SK-N-MC (cell line): ENCODE measurements at regions not wholly inside any gene's neighbourhood (a gene's known extent, or its start where the extent isn't known, plus 50 kb on each side); places are given as distances from the start of the nearest gene placed in this dataset.

Experiments
- DNase-seq: peaks from one replicate; pipeline ENCODE4 v3.0.0-alpha.2; 2011; ENCODE audit warnings: low read depth, low spot score
- H3K27ac ChIP-seq: fragments of 200-600 bp; sonication (generic); 2 replicates; pipeline ENCODE4 v1.5.1; 2016; ENCODE audit warnings: mixed run types
- H3K36me3 ChIP-seq: fragments of 200-600 bp; sonication (generic); 2 replicates; pipeline ENCODE4 v1.6.1; 2017; ENCODE audit warnings: antibody characterized with exemption, low read length, mixed read lengths; ENCODE audit not compliant: insufficient read depth
- H3K4me3 ChIP-seq: fragments of 200-600 bp; sonication (generic); 2 replicates; pipeline ENCODE4 v1.5.1; 2016
- H3K9ac ChIP-seq: fragments of 200-600 bp; sonication (generic); 2 replicates; pipeline ENCODE4 v1.8.0; 2017; ENCODE audit warnings: mixed run types, mixed read lengths; ENCODE audit not compliant: insufficient read length
- H3K9me3 ChIP-seq: fragments of 200-600 bp; sonication (generic); 2 replicates; pipeline ENCODE4 v1.6.1; 2017; ENCODE audit warnings: low read depth, mild to moderate bottlenecking, antibody characterized with exemption, low read length, moderate library complexity, mixed read lengths
- EZH2 ChIP-seq: fragments of 200-600 bp; sonication (generic); IDR thresholded peaks from one replicate; pipeline ENCODE4 v1.6.1; 2017; ENCODE audit warnings: antibody characterized with exemption
- FOXP2 ChIP-seq: optimal IDR thresholded peaks from 2 replicates; pipeline ENCODE3; 2011; ENCODE audit warnings: mild to moderate bottlenecking, moderate library complexity; ENCODE audit not compliant: insufficient read depth; ENCODE audit errors: extremely low read length, control extremely low read depth
- POLR2AphosphoS5 ChIP-seq: IDR thresholded peaks from 2 replicates; pipeline ENCODE4 v1.6.1; 2012; ENCODE audit warnings: mild to moderate bottlenecking, low read depth, low read length, borderline replicate concordance

DNA sequence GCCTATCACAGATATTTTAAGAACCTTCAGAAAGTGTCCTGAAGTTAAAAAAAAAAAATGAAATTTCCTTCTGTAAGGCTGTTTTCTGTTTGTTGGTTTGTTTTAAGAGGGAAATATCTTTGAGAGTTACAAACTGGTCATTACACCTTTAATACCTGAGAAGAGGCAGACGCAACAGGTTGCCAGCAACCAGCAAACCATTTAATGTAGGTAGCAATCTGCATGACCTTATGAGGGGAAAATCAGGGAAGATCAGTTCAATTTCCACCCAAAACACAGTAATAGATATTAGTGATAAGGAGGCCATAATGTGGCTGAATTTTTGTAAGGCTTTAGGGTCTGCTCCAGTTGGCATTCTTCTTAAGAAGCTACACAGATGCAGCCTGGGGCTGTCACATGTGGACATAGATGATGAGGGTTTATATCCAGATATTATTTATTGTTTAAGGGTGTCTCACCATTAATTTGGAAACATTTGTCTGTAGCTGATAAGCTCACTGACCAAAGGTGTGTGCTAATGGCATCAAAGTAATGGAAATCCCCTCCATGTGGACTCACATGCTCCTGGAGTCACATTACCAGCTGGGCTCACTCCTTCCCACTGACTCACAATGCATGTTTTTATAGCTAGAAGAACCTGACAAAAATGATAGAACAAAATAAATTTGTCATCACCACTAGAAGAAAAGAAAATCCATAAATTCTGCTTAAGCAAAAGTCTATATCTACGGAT is 83.5 kb upstream of the DTNA start:
- Histone ChIP-seq H3K9me3 (no peaks in the 10 kb centered on the region), H3K4me3 (no peak overlapping the region), H3K9ac (no peak overlapping the region), H3K27ac (no peak overlapping the region), H3K36me3 (no peaks in the 10 kb centered on the region)
- TF ChIP-seq EZH2 (no peak), POLR2AphosphoS5 (no peak), FOXP2 (no peak)
- no peak for DNase-seq

GRCh38 chr18:34627137-34627920 is 82.8 kb upstream of the DTNA start:
- H3K9me3 ChIP-seq: no peaks in the 10 kb centered on the region
- TF ChIP-seq POLR2AphosphoS5: no peak
- TF ChIP-seq FOXP2: no peak
- no peak for TF ChIP-seq EZH2

GRCh38 chr18:34631093-34631966 is 78.8 kb upstream of the DTNA start:
- TF ChIP-seq EZH2 (no peak), POLR2AphosphoS5 (no peak), FOXP2 (no peak)
- no peak overlapping the region for H3K4me3 ChIP-seq
- H3K9ac ChIP-seq: no peak overlapping the region
- no peak for DNase-seq
- no peaks in the 10 kb centered on the region for H3K9me3 ChIP-seq
- H3K27ac ChIP-seq: no peak overlapping the region
- H3K36me3 ChIP-seq: no peaks in the 10 kb centered on the region

More at GRCh38 chr18:34627137-34627920, 82.8 kb upstream of the DTNA start:
- no peak for DNase-seq
- Histone ChIP-seq H3K4me3 (no peak overlapping the region), H3K9ac (no peak overlapping the region), H3K36me3 (no peaks in the 10 kb centered on the region), H3K27ac (no peak overlapping the region)

- Histone ChIP-seq H3K9me3 (no peaks in the 10 kb centered on the region), H3K4me3 (no peak overlapping the region), H3K27ac (no peak overlapping the region), H3K9ac (no peak overlapping the region), H3K36me3 (no peaks in the 10 kb centered on the region)
- TF ChIP-seq POLR2AphosphoS5 (no peak), EZH2 (no peak), FOXP2 (no peak)
- DNase-seq: no peak
These were observed 77.8 kb upstream of the DTNA start for GRCh38 chr18:34632321-34632720.

DNA sequence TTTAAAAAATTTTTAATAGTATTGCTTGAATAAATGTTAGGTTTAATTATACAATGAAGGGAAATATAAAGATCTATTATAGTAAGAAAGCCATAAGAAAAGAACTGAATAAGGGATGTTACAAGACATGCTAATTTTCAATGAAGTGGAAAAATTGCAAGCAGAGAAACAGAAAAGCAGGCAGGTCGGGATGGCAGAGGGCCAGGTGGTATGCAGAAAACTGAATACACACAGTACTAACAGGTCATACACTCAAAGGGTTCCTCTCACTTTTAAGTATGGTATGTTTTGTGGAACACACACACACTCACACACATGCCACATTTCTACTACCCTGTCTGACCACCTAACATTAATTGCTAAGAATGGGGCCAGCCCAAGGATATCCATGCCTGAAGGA is 76.7 kb upstream of the DTNA start:
- Histone ChIP-seq H3K9ac (no peak overlapping the region), H3K4me3 (no peak overlapping the region), H3K27ac (no peak overlapping the region; the same call in 1 of the 2 replicates), H3K9me3 (no peaks in the 10 kb centered on the region), H3K36me3 (no peaks in the 10 kb centered on the region)
- DNase-seq: no peak
- TF ChIP-seq EZH2 (no peak), POLR2AphosphoS5 (no peak), FOXP2 (no peak)

DNA sequence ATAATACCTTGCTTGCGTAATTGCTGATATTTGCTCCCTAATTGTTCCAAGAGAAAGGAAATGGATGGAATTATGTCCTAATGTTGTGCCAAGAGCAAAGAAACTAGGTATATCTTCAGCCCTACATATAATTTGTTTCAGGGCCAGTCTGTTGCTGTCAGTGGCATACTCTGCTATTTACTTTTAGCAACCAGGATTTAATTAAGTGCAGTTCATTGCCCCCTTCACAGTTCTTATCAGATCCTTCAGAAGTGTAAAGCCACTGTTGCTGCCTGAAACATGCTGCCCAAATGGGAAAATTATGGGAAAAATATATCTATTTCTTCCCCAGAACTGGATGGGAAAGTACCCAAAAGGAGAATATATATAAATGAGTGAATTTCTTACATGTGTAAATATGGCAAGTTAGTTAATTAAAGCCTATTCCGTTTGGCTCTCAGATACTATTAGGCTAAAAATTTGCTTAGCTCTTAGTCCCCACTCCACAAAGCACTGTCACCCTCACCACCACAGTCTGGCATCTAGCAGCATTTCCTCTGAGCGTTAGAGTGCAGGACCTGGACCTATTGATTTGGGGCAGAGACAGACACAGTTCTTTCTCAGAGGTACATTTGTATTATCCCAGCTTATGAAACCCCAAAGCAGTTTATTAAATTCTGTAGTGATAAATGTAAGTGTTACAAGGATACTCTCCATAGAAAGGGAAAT is 72.8 kb upstream of the DTNA start:
- Histone ChIP-seq H3K4me3 (no peak overlapping the region), H3K9me3 (no peaks in the 10 kb centered on the region), H3K9ac (no peak overlapping the region), H3K27ac (no peak overlapping the region), H3K36me3 (no peaks in the 10 kb centered on the region)
- TF ChIP-seq EZH2 (no peak), POLR2AphosphoS5 (no peak), FOXP2 (no peak)
- no peak for DNase-seq

- no peak overlapping the region for H3K27ac ChIP-seq
- TF ChIP-seq FOXP2 (no peak), EZH2 (no peak), POLR2AphosphoS5 (no peak)
- no peak for DNase-seq
- H3K4me3 ChIP-seq: no peak overlapping the region
- no peak overlapping the region for H3K9ac ChIP-seq
- H3K36me3 ChIP-seq: no peaks in the 10 kb centered on the region
- H3K9me3 ChIP-seq: no peaks in the 10 kb centered on the region
These were observed 70.4 kb upstream of the DTNA start for GRCh38 chr18:34639687-34640086.
